ENCODE measurements at regions not wholly inside any gene's neighbourhood (a gene's known extent, or its start where the extent isn't known, plus 50 kb on each side); places are given as distances from the start of the nearest gene placed in this dataset.

GRCh38 chr4:85369703-85370380 is 105.1 kb upstream of the ARHGAP24 start:
- TF ChIP-seq CTCF (IDR thresholded peaks at IDR 0.05; ENCODE audit: low read depth, low read length) (no peak), POLR2A (IDR thresholded peaks at IDR 0.05; ENCODE audit: extremely low read depth, insufficient read length) (no peak), MAX (IDR thresholded peaks at IDR 0.05; ENCODE audit: low read depth, low read length) (no peak), MYC (IDR thresholded peaks at IDR 0.05; ENCODE audit: low read depth, low read length) (no peak)
